OCI-LY3 (cell line): ENCODE measurements at regions not wholly inside any gene's neighbourhood (a gene's known extent, or its start where the extent isn't known, plus 50 kb on each side); places are given as distances from the start of the nearest gene placed in this dataset.
"Not testable (repeated sequence)": the region's sequence is repeated elsewhere in the genome, so short reads cannot be mapped to it uniquely, and the experiment has no call there.

Source experiments
- CTCF ChIP-seq: fragments of 200-600, 300-600 bp; sonication (generic); IDR thresholded peaks from 2 replicates; pipeline ENCODE4 v1.5.1; 2014; ENCODE audit warnings: antibody characterized with exemption, low read length, low read depth
- EZH2phosphoT487 ChIP-seq: fragments of 200-600 bp; shearing (Covaris generic); IDR thresholded peaks from 2 replicates; pipeline ENCODE4 v1.6.1; 2018; ENCODE audit warnings: antibody characterized with exemption, mixed run types, low read depth

- not testable (repeated sequence) for TF ChIP-seq CTCF, EZH2phosphoT487
These were observed 630.4 kb downstream of the GATA3 start for GRCh38 chr10:8684916-8685315.
